ENCODE measurements at regions not wholly inside any gene's neighbourhood (a gene's known extent, or its start where the extent isn't known, plus 50 kb on each side); places are given as distances from the start of the nearest gene placed in this dataset.
"Not testable (repeated sequence)": the region's sequence is repeated elsewhere in the genome, so short reads cannot be mapped to it uniquely, and the experiment has no call there.

- no peak for TF ChIP-seq CTCF (conservative IDR thresholded peaks at IDR 0.05; ENCODE audit: low read depth, low read length)
- no peak for DNase-seq (ENCODE audit: low read depth)
- no peak overlapping the region for H3K4me3 ChIP-seq (ENCODE audit: low read depth, low read length)
Observed at GRCh38 chr5:155822177-155822576, 504.8 kb upstream of the SGCD start.

GRCh38 chr5:155826611-155827507, 500.1 kb upstream of the SGCD start:
- DNase-seq (ENCODE audit: low read depth): no peak
- TF ChIP-seq CTCF (conservative IDR thresholded peaks at IDR 0.05; ENCODE audit: low read depth, low read length): no peak
- H3K4me3 ChIP-seq (ENCODE audit: low read depth, low read length): no peak overlapping the region

- H3K4me3 ChIP-seq (ENCODE audit: low read depth, low read length); DNase-seq (ENCODE audit: low read depth): not testable (repeated sequence)
Observed at GRCh38 chr5:155827508-155827815, 499.5 kb upstream of the SGCD start.

- no peak for DNase-seq (ENCODE audit: low read depth)
- no peak for TF ChIP-seq CTCF (conservative IDR thresholded peaks at IDR 0.05; ENCODE audit: low read depth, low read length)
- H3K4me3 ChIP-seq (ENCODE audit: low read depth, low read length): no peak overlapping the region
Observed at GRCh38 chr5:155827949-155828348, 499.0 kb upstream of the SGCD start.

GRCh38 chr5:155831491-155831890, 495.5 kb upstream of the SGCD start:
- H3K4me3 ChIP-seq (ENCODE audit: low read depth, low read length): no peak overlapping the region
- TF ChIP-seq CTCF (conservative IDR thresholded peaks at IDR 0.05; ENCODE audit: low read depth, low read length): no peak
- DNase-seq (ENCODE audit: low read depth): no peak

- TF ChIP-seq CTCF (conservative IDR thresholded peaks at IDR 0.05; ENCODE audit: low read depth, low read length): no peak
- no peak overlapping the region for H3K4me3 ChIP-seq (ENCODE audit: low read depth, low read length)
- no peak for DNase-seq (ENCODE audit: low read depth)
Observed at GRCh38 chr5:155833287-155833686, 493.7 kb upstream of the SGCD start.

GRCh38 chr5:155834271-155834975, 492.5 kb upstream of the SGCD start:
- no peak overlapping the region for H3K4me3 ChIP-seq (ENCODE audit: low read depth, low read length)
- no peak for DNase-seq (ENCODE audit: low read depth)
- TF ChIP-seq CTCF (conservative IDR thresholded peaks at IDR 0.05; ENCODE audit: low read depth, low read length): no peak

Measured in choroid plexus epithelial cell (primary cell).